ENCODE measurements at regions not wholly inside any gene's neighbourhood (a gene's known extent, or its start where the extent isn't known, plus 50 kb on each side); places are given as distances from the start of the nearest gene placed in this dataset.

DNA sequence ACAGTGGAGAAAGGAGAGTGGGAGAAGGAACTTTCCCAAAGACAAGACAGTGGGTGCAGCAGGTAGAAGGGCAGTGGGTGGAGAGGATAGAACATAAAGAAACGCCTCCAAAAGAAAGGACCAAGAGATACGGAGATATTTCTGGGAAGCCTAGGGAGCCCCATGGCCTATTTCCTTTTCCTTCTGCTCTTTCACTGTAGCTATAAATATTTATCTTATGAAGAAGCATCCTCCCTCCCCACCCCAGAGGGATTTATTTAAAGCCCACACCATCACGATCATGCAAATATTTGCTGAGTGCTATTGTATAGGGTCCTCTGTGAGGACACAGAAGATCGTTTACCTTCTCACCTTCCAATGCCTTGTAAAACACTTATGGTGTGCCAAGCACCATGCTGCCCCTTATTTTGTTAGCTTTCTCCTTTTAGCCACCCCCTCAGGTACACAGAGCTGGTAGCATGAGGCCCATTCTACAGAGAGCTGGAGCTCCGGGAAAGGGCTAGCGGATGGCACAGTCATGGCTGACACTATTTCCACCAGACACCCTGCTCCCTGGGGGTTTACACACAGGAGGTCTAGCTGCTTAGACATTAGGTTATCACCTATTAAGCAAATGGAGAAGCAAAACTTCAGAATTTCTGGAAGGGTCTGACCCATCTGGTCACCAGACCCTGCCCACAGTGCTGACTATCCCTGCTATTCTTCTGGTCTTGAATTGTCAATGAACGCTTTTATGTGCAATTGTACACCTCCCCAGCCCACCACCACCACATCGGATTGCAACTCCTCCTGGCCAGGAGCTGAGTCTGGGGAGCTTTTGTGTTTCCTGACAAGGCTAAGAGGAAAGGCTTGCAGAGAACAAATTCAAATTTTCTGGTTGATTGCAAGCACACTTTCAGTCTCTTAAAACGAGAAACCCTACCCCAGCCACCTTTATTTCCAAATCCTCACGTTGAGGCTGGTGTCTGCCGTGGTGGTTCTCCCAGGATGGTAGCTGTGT is 91.8 kb upstream of the KLF7 start:
- DNase-seq, result no peak

GRCh38 chr2:207258263-207258991 is 92.7 kb upstream of the KLF7 start:
- no peak for DNase-seq

DNA sequence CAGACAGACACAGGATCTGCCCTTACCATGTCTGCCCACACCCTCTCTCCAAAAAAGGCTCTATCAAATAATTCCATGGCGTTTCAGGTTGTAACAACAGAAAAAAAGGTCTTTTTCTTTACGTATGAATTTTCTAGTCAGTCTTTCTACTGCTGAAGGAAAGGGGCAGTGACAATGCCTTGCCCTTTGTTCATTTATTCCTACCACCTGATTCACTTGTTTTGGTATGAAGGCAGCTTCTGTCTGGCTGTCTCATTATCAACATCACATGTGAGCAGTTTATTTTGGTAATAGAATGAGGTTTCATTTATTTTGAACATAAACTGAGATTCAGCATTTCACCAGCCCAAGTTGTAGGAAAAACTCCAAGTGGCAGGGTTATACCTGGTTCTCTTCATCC is 94.3 kb upstream of the KLF7 start:
- no peak for DNase-seq

DNA sequence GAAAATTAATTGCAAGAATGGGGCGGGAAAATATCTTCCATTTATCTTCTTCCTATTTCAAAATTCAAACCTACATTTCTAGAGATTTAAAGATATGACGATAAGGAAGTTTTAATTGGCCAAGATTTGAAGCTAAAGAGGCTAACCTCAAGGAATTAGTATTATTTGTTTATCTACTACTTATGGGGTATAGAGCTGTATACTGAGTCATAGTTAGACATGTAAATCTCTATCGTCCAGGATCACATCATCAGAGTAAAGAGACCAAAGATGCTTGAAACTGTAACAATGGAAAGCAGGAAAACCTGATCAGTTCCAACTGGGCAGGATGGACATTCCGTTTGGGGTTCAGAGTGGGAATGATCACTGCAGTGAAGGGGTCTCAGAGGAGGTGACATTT is 95.2 kb upstream of the KLF7 start:
- no peak for DNase-seq

DNA sequence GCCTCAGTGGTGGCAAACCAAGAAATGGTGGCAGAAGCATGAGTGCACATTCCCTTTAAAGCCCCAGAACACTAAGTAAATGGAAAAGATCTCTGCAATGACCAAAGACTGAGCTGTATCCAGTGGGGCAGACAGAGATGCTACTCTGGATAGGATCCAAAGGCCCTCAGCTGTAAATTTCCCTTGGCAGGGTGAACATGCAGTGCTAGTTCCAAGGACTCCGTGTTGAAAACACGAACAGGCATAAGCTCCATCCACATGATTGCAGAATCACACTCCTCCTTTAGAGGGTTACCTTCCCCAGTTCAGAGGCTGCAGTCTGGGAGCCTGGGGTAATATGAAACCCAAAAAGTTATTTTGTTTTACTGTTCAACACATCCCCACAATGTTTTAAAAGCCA is 98.6 kb upstream of the KLF7 start:
- no peak for DNase-seq

- DNase-seq, result no peak
These were observed 99.6 kb upstream of the KLF7 start for GRCh38 chr2:207265332-207265731.

DNA sequence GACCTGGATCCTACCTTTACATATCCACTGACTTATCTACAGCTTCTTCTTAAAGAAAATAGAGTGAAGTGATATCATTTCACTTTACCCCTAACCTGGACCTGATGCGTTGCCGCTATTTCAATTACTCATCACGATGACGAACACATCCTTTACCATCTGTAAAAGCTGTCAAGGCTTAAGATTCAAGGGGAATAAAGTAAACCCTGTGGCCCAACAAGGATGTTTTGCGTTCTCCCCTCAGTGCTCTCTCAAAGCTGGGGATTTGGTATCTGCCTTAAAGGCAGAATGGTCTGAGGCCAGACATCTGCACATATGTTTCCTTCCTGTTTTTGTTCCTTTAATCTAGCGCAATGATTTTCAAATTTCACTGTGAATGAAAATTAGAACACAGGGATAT is 100.1 kb upstream of the KLF7 start:
- DNase-seq, result no peak

DNA sequence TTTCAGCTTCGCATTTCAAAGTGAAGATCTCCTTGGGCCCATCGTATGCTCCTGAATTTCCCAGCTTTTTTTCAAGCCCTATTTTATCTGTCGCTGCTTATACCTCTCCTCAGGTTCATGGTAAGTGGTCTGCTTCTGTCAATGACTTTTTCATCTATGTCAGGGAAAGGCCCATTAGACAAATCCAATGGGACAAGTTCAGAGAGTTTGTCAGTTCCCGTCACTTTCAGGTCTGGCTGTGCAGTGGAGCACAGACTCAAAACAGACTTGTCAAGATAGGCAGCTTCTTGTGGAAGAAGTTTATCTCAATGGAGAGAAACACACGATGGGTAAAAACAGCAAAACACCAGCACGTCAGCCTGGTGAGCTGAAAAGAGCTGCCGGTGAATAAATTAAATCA is 100.9 kb upstream of the KLF7 start:
- DNase-seq, result no peak

DNA sequence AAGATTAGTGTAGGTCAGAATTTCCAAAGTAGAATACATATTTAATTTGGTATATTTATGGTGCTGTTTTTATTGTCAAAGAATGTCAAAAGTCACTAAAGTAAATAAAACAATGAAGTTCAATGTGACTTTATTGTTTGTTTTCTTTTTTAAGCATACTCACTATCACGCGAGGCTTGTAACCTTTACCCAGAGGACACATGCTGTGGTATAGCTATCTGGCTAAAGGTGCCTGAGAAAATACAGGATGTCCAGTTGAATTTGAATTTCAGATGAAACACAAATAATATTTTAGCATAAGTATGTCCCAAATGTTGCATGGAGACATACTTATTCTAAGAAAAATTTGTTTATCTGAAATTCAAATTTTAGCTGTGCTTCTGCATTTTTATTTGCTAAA is 103.3 kb upstream of the KLF7 start:
- no peak for DNase-seq

DNA sequence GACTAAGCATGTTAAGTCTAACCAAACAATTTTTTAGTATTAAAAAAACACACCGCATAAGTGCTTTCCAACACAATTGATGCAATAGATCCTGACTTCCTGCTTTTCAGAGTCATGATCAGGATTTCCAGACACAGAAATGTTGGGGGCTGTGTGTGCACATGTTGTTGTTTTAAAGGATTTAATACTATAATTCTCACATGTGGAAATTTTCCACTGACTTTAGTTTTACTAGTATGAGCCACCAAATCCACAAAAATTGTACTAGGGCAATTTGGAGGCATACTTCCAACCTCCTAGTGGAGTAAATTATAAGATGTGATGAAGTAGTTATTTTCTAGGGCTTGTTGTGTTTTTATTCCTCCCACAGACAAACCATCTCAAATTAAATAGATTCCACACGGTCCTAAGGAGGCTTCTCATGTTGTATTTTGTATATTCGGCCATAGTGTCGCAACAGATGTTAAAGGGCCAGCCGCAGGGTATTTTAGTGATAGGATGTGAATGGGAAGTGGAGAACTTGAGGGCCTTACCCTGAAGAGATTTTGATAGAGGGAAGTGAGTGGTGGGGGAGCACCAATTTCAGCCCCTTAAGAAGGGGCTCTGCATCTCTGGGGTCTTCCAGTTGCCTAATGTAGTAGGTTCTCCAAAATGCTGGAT is 108.9 kb upstream of the KLF7 start:
- DNase-seq, result no peak

DNA sequence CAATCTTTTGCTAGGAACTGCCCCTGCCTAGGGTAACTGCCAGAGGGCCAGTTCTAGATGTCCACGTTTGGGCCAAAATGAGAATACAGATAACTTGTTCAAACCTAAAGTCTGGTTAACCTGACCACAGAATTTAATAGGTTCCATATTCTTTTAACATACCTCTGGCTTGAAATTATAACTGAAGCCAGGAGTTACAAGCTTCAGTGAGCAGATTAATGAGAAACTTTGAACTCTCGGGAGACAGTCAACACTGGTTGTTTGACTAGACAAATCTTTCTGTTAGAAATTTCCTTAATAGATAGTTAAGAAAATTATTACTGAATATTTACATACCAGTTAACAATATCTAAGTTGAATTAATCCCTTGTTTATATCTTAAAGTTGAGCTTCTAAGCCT is 110.0 kb upstream of the KLF7 start:
- DNase-seq, result no peak

- no peak for DNase-seq
These were observed 110.5 kb upstream of the KLF7 start for GRCh38 chr2:207276248-207276647.

GRCh38 chr2:207276858-207277257 is 111.1 kb upstream of the KLF7 start:
- no peak for DNase-seq

GRCh38 chr2:207279520-207279919 is 113.8 kb upstream of the KLF7 start:
- no peak for DNase-seq

GRCh38 chr2:207281436-207281835 is 115.7 kb upstream of the KLF7 start:
- DNase-seq, result no peak

- DNase-seq, result no peak
These were observed 117.2 kb upstream of the KLF7 start for GRCh38 chr2:207282916-207283315.

DNA sequence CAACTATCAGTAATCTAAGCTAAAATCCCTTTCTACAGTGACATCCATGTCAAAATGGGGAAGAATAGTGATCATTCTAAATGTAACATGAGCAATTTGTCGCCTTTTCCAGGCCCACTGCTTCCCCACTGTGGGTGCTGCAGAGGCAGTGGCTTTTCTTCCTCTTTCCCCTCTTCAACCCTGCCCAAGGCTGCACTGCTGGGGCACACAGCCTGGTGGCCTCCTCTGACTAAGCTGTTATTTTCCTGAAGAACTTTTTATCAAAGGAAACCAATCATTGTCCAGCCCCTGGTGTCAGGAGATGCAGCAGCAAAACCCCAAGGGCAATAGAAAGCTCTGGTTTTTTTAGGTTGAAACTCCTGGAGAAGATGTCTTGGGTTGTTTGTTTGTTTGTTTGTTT is 117.6 kb upstream of the KLF7 start:
- DNase-seq, result peak; percentile 50

- DNase-seq, result no peak
These were observed 119.1 kb upstream of the KLF7 start for GRCh38 chr2:207284556-207285472.

GRCh38 chr2:207285473-207285815 is 119.7 kb upstream of the KLF7 start:
- no peak for DNase-seq

DNA sequence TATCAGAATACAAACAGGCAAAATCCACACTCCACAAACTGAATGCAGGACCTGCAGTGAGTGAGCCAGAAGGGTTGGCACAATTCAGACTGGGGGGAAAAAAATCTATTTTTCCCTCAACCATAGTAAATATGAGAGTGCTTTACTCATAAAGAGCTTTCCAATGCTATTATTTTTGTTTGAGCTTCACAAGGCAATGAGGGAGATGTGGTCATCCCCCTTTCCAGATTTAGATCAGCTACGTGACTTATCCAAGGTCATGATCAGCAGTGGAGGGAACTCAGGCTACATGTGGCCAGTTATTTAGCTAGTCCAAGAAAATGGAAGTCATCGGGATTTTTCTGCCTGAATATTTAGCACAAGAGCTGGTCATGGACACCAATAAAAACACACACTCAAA is 120.4 kb upstream of the KLF7 start:
- no peak for DNase-seq

DNA sequence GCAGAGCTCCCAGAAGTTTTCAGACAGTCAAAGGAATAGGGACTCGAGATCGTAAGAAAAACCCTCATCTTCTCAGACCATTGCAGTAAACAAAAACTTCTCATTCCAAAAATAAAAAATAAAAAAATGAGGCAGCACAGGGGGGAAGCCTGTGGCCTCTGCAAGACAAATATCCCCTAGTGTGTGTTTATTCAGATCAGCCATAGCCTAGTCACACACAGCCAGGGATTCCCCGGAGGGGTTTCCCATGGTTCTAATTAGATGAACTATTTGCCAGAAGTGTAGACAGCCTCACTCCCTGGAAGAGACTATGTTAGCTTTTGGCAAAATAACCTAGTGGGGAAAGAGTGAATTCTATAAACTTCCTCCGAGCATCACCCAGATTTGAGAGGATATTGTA is 122.9 kb upstream of the KLF7 start:
- DNase-seq, result no peak

DNA sequence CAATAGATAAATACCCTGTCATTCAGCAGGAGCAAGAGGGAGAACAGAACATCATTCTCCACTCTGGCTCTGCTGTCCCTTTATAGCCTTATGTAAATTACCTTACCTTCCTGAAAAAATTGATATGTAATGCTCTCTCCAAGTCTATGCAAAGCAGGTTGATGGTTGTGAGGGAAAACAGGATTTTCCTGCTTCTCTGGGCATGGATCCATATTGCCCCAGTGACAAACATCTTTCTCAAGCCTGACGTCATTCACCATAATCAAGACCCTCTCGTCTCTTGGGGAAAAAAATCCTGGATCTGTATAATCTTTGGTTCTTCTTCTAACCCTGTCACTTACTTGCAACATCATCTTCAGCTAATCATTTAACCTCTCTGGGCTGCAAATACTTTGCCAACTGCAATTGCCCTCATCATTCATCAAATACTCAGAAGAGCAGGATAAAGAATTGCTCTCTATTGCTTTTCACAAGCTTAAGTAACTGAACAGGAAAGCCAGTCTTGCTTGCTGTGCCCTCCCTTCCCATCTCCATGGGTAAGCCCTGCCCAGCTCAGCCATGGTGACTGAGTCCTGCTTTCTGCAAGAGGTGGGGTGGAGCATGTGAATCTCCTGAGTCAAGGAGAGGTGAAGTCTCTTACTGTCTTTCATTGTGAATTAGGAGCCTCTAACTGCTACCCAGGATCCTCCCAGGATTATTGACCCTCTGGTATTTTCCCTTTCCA is 123.7 kb upstream of the KLF7 start:
- no peak for DNase-seq
